MM.1S (cell line): ENCODE measurements at regions not wholly inside any gene's neighbourhood (a gene's known extent, or its start where the extent isn't known, plus 50 kb on each side); places are given as distances from the start of the nearest gene placed in this dataset.

Experiments used
- DNase-seq: peaks from one replicate; pipeline ENCODE4 v3.0.0-alpha.2; 2015
- H2AFZ ChIP-seq: fragments of 300-600 bp; sonication (generic); 2 replicates; pipeline ENCODE4 v1.6.0; 2016; ENCODE audit warnings: antibody characterized with exemption, low read length
- H3F3A ChIP-seq: fragments of 300-600 bp; sonication (generic); 2 replicates; pipeline ENCODE4 v1.6.1; 2016; ENCODE audit warnings: mild to moderate bottlenecking, antibody characterized with exemption, low read length, moderate library complexity, mixed read lengths; ENCODE audit not compliant: insufficient read depth
- H3K27ac ChIP-seq: fragments of 300-600 bp; sonication (generic); 2 replicates; pipeline ENCODE4 v1.5.1; 2016; ENCODE audit warnings: mild to moderate bottlenecking, low read length
- H3K27me3 ChIP-seq: fragments of 300-600 bp; sonication (generic); replicated peaks from 2 replicates; pipeline ENCODE4 v1.6.0; 2016; ENCODE audit warnings: low read length; ENCODE audit not compliant: insufficient read depth
- H3K36me3 ChIP-seq: fragments of 300-600 bp; sonication (generic); replicated peaks from 2 replicates; pipeline ENCODE4 v1.6.1; 2016; ENCODE audit warnings: mild to moderate bottlenecking, low read length, mixed read lengths; ENCODE audit not compliant: insufficient read depth
- H3K4me1 ChIP-seq: fragments of 300-600 bp; sonication (generic); 2 replicates; pipeline ENCODE4 v1.6.1; 2016; ENCODE audit warnings: low read length, mixed read lengths
- H3K4me2 ChIP-seq: fragments of 300-600 bp; sonication (generic); 2 replicates; pipeline ENCODE4 v1.6.0; 2016; ENCODE audit warnings: low read depth, low read length
- H3K4me3 ChIP-seq: fragments of 300-600 bp; sonication (generic); 2 replicates; pipeline ENCODE4 v1.5.1; 2016; ENCODE audit warnings: low read length, mixed read lengths
- H3K79me2 ChIP-seq: fragments of 300-600 bp; sonication (generic); 2 replicates; pipeline ENCODE4 v1.6.1; 2016; ENCODE audit warnings: mixed run types, low read length, mixed read lengths
- H3K9ac ChIP-seq: fragments of 300-600 bp; sonication (generic); 2 replicates; pipeline ENCODE4 v1.6.1; 2016; ENCODE audit warnings: low read length, mixed read lengths
- H3K9me2 ChIP-seq: fragments of 300-600 bp; sonication (generic); replicated peaks from 2 replicates; pipeline ENCODE4 v1.6.1; 2016; ENCODE audit warnings: mild to moderate bottlenecking, low read length, mixed read lengths; ENCODE audit not compliant: insufficient read depth
- H3K9me3 ChIP-seq: fragments of 300-600 bp; sonication (generic); replicated peaks from 2 replicates; pipeline ENCODE4 v1.6.1; 2016; ENCODE audit warnings: mild to moderate bottlenecking, low read length, mixed read lengths; ENCODE audit not compliant: insufficient read depth
- H4K20me1 ChIP-seq: fragments of 300-600 bp; sonication (generic); 2 replicates; pipeline ENCODE4 v1.6.1; 2016; ENCODE audit warnings: mild to moderate bottlenecking, low read length, moderate library complexity, mixed read lengths; ENCODE audit not compliant: insufficient read depth
- CTCF ChIP-seq: fragments of 300-600 bp; sonication (generic); IDR thresholded peaks from 2 replicates; pipeline ENCODE4 v1.5.1; 2016; ENCODE audit warnings: antibody characterized with exemption, low read length, mixed read lengths
- EZH2 ChIP-seq: fragments of 300-600 bp; sonication (generic); optimal IDR thresholded peaks from 2 replicates; pipeline ENCODE3; 2017; ENCODE audit warnings: low read depth, mild to moderate bottlenecking, antibody characterized with exemption, low read length, mixed read lengths
- EZH2phosphoT487 ChIP-seq: fragments of 300-600 bp; sonication (generic); IDR thresholded peaks from 2 replicates; pipeline ENCODE4 v1.6.1; 2018; ENCODE audit warnings: antibody characterized with exemption, low read length

DNA sequence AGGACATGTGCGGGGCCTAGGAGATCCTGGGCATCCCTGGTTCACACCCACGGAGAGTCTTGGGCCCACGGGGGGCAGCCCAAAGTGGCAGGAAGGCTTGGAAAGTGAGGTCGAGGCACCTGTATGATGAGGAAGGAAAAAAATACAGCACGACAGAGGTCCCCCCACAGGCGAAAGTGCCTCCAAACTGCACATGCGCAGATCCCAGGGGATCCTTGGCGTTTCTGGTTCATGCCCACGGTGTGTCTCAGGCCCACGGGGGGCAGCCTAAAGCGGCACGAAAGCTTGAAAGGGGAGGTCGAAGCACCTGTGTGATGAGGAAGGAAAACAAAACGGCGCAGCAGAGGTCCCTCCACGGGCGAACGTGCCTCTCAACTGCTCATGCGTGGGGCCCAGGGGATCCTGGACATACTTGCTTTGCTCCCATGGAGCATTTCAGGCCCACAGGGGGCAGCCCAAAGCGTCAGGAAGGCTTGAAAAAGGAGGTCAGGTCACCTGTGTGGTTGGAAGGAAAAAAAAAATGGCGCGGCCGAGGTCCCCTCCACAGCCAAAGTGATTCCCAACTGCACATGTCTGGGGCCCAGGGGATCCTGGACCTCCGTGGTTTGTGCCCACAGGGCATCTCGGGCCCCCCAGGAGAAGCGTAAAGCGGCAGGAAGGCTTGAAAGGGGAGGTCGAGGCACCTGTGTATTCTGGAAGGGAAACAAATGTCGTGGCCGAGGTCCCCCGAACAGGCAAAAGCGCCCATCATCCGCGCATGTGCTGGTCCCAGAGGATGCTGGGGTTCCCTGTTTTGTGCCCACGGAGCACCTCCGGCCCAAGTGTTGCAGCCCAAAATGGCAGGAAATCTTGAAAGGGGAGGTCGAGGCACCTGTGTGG lies 582.6 kb downstream of the ALG10 start:
- Histone ChIP-seq H3K9ac (no peak overlapping the region), H3K27ac (no peak overlapping the region), H3K36me3 (no peaks in the 10 kb centered on the region), H3K79me2 (no peaks in the 10 kb centered on the region), H3K9me3 (no peaks in the 10 kb centered on the region), H2AFZ (no peak overlapping the region), H3K4me3 (no peak overlapping the region), H4K20me1 (no peaks in the 10 kb centered on the region), H3F3A (no peaks in the 10 kb centered on the region), H3K27me3 (no peaks in the 10 kb centered on the region), H3K9me2 (no peaks in the 10 kb centered on the region), H3K4me2 (no peak overlapping the region), H3K4me1 (no peaks in the 10 kb centered on the region)
- DNase-seq = no peak
- TF ChIP-seq EZH2phosphoT487 = no peak
- TF ChIP-seq CTCF = no peak
- no peak for TF ChIP-seq EZH2

DNA sequence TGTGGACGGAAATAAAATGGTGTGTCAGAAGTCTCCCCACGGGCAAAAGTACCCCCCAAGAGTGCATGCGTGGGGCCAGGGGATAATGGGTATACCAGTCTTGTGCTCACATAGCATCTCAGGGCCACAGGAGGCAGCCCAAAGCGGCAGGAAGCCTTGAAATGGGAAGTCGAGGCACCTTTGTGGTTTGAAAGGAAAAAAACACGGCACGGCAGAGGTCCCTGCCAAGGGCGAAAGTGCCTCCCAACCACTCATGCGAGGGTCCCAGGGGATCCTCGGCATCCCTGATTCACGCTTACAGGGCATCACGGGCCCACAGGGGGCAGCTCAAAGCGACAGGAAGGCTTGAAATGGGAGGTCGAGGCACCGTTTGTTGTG lies 583.2 kb downstream of the ALG10 start:
- TF ChIP-seq EZH2 (no peak), EZH2phosphoT487 (no peak), CTCF (no peak)
- Histone ChIP-seq H3K9me2 (no peaks in the 10 kb centered on the region), H3K4me3 (no peak overlapping the region), H3K79me2 (no peaks in the 10 kb centered on the region), H4K20me1 (no peaks in the 10 kb centered on the region), H3F3A (no peaks in the 10 kb centered on the region), H3K27me3 (no peaks in the 10 kb centered on the region), H3K9ac (no peak overlapping the region), H2AFZ (no peak overlapping the region), H3K9me3 (no peaks in the 10 kb centered on the region), H3K36me3 (no peaks in the 10 kb centered on the region), H3K4me2 (no peak overlapping the region), H3K4me1 (no peaks in the 10 kb centered on the region), H3K27ac (no peak overlapping the region)
- no peak for DNase-seq

GRCh38 chr12:34605955-34606748 lies 583.9 kb downstream of the ALG10 start:
- Histone ChIP-seq H3K9me2 (no peaks in the 10 kb centered on the region), H3K4me3 (no peak overlapping the region), H2AFZ (no peak overlapping the region), H3K9me3 (no peaks in the 10 kb centered on the region), H3K27ac (no peak overlapping the region), H3F3A (no peaks in the 10 kb centered on the region), H3K27me3 (no peaks in the 10 kb centered on the region), H3K4me1 (no peaks in the 10 kb centered on the region), H3K4me2 (no peak overlapping the region), H3K9ac (no peak overlapping the region), H3K36me3 (no peaks in the 10 kb centered on the region), H4K20me1 (no peaks in the 10 kb centered on the region), H3K79me2 (no peaks in the 10 kb centered on the region)
- DNase-seq = no peak
- TF ChIP-seq EZH2 (no peak), EZH2phosphoT487 (no peak), CTCF (no peak)
